GM12872 (cell line): ENCODE measurements at regions not wholly inside any gene's neighbourhood (a gene's known extent, or its start where the extent isn't known, plus 50 kb on each side); places are given as distances from the start of the nearest gene placed in this dataset.

Experiments
- TF ChIP-seq, protein P1 (sequence below): IDR thresholded peaks from 3 replicates; pipeline ENCODE4 v1.5.1; 2011; ENCODE audit warnings: low read depth, mild to moderate bottlenecking, low read length, moderate library complexity; ENCODE audit not compliant: insufficient read depth

DNA sequence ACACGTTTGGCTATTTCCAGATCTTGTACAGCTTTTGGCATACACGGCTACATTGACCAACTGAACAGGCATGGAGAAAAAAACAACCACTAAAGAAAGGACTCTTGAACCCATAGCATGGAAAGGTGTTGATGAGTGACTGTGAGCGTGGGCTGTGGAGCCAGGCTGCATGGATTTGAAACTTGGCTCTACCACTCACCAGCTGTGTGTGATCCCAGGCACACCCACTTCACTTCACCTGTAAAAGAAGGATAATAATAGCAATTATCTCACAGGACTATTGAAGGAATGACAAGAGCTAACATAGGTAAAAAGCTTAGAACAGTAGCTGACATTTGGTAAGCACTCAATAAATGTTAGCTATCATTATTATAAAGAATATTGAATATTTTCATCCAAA, 301.7 kb upstream of the CPEB2 start:
- TF ChIP-seq, protein P1, sequence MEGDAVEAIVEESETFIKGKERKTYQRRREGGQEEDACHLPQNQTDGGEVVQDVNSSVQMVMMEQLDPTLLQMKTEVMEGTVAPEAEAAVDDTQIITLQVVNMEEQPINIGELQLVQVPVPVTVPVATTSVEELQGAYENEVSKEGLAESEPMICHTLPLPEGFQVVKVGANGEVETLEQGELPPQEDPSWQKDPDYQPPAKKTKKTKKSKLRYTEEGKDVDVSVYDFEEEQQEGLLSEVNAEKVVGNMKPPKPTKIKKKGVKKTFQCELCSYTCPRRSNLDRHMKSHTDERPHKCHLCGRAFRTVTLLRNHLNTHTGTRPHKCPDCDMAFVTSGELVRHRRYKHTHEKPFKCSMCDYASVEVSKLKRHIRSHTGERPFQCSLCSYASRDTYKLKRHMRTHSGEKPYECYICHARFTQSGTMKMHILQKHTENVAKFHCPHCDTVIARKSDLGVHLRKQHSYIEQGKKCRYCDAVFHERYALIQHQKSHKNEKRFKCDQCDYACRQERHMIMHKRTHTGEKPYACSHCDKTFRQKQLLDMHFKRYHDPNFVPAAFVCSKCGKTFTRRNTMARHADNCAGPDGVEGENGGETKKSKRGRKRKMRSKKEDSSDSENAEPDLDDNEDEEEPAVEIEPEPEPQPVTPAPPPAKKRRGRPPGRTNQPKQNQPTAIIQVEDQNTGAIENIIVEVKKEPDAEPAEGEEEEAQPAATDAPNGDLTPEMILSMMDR = no peak

DNA sequence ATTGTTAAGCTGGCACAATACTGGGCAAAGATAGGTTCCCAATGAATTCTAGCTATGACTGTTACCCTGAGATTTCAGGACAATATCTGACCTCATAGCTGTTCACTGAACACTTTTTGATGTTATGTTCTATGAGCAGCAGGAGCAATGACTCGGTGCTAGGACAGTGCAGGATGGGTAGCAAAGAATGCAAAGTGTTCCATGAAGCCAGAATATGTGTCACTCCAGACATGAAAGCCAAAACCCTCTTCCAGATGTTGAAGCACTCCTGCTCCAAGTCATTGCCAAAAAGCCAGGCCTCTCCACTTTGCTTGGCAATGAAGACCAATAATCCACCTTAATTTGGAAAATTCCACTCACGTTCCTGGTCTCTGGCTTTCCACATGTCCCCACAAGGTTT, 300.9 kb upstream of the CPEB2 start:
- TF ChIP-seq, protein P1 = no peak

DNA sequence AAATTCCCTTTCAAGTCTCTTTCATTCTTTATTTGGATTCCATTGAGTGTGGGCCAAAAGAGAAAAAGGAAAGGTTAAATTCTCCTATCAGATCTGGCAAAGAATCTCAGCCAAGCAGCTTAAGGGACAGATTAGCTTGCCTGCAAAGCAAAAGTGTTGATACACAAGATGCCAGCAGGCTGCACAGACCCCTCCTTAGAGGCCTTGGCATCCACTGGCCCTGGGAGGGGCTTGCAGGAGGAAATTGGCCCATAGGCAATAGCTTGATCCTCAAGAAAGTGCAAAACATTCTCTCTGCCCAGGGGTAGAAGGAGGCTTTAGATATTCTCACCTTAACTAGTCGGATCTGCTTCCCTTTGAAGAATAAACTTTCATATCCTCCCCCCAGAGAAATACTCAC, 300.4 kb upstream of the CPEB2 start:
- TF ChIP-seq, protein P1 = no peak

DNA sequence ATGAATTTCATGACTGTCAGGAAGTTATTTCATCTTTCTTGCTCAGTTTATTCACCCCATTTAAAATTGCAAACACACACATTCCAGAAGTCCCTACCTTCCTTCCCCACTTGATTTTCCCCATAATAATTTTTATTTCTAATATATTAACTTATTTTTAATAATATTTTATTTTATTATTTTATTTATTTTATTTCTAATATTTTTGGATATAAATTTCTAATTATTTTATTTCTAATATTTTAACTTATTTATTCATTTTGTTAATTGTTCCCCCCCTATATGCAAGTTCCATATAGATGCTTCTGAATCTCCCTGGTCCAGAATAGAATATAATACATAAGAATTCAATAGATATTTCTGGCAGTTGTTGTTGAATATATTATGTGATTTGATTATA, 293.7 kb upstream of the CPEB2 start:
- TF ChIP-seq, protein P1 = no peak

DNA sequence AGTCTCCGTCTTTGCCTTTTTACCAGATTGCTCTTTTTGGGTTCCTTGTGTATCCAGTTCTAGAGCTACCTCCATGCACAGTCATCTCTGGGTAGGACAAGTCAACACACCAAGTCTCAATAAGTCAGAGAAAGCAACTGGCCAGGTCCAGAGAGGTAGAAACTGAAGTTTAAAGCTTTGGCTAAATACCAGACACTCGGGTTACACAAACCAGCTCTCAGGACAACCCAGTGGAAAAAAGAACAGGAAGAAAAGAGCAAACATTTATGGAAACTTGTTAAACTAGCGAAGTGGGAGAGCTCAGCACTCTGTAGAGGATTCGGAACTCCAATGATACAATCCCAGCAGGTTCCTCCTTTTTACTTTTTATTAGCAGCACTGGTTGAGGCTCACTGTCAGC, 291.0 kb upstream of the CPEB2 start:
- TF ChIP-seq, protein P1 = no peak

DNA sequence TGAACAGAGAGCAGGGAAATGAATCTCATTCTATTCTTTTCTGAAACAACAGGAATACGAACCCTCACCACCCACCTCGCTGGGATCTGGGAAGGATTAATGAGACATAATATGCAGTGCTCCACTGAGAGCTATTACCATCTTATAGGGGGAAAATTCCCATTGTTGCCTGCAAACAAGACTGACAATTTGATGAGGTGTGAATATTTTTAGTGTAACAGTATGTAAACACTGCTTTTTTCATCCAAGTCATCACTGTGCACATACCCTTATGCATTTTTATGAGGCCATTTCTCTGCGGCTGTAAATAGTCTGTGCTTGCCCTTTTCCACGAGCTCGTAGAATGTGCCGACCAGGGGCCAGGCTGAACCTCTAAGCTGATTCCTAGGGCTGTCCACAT, 285.6 kb upstream of the CPEB2 start:
- TF ChIP-seq, protein P1 = no peak

DNA sequence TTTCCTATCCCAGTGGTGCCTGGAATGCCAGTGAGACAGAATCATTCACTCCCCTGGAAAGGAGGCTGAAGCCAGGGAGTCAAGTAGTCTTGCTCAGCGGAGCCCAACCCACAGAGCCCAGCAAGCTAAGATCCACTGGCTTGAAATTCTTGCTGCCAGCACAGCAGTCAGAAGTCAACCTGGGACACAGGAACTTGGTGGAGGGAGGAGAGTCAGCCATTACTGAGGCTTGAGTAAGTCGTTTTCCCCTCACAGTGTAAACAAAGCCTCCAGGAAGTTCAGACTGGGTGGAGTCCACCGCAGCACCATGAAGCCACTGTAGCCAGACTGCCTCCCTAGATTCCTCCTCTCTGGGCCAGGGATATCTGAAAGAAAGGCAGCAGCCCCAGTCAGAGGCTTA, 283.2 kb upstream of the CPEB2 start:
- TF ChIP-seq, protein P1 = no peak

DNA sequence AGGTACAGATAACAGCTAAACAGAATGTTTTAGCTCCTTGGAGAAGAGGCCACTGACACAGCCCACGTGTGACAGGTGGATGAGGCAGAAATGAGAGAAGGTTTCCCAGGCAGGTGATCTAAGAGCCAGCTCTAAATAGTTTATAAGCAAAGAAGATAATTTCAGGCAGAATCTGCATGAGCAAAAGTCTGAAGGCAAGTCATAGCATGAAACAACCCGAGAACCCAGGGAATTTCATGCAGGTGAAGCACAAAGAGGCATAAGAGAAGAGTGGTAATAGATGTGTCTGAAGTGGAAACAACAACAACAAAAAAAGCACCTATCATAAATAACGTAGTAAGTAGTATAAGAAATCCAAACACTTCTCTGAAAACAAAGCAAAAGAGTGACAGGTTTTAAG, 275.8 kb upstream of the CPEB2 start:
- TF ChIP-seq, protein P1 = no peak
